HG03432 (cell line): ENCODE measurements at regions not wholly inside any gene's neighbourhood (a gene's known extent, or its start where the extent isn't known, plus 50 kb on each side); places are given as distances from the start of the nearest gene placed in this dataset.

Experiments used
- ATAC-seq: cut with Tn5 transposase; IDR thresholded peaks from one replicate; pipeline ENCODE4 v1.9.1; 2021; ENCODE audit warnings: mild to moderate bottlenecking, moderate library complexity; ENCODE audit not compliant: unreplicated experiment

DNA sequence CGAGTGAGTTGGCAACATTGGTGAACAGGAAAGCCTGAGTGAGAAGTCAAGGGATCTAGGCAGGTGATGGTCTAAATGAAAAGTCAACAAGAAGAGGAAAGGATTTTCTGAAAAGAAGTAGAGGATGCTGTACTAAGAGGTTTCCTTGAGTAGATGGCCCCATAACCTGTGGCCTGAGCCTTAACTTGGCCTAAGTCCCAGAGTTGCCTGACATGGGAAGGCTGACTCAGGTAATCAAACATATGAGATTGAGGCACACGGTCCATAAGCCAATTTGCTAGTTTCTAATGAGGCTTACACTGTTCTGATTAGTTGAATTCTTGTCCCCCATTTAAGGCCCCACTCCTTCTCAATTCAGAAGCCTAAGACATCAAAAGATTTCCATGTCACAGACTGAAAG lies 262.5 kb upstream of the LMCD1 start:
- ATAC-seq: no peak

DNA sequence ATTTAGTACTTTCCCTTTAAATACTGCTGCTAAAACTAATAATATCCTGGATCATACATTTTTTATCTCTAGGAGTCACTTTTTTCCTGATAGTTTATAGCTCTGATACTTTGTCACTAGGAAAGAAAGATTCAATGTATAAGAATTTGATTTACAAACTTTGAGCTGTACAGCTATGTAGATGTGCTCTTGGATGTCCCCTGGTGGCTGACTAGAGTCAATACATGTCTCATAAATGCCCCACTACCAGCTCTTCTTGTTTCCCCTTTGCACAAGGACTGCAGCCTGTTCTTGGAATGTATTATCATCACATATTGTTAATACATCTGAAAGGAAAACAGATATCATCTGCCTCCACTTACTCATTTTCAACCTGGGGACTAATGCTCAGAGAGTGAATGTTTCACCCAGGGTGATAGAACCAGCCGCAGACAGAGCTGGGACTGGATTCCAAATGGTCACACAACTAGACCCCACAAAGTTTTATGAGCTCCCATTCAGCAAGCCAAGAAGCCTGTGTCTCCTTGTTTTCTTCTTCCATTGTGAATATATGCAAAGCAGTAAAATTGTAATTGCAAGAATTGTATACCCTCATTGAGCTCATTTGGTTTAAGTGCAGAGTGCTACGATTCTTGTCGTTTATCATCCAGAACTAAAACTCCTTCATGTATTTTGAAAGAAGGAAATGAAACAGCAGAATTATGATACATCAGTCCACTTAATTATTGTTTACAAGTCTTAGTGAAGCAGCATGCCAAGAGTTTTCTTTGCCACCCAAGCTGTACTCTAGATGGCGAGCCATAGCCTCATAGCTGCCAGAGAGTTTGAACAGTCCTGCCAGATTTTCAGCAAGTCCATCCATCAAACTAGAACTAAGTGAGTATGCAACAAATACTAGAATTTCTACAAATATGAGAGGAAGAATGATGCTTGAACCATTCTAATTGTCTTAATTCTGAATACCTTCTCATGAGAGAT lies 261.6 kb upstream of the LMCD1 start:
- peak; percentile 97 for ATAC-seq

DNA sequence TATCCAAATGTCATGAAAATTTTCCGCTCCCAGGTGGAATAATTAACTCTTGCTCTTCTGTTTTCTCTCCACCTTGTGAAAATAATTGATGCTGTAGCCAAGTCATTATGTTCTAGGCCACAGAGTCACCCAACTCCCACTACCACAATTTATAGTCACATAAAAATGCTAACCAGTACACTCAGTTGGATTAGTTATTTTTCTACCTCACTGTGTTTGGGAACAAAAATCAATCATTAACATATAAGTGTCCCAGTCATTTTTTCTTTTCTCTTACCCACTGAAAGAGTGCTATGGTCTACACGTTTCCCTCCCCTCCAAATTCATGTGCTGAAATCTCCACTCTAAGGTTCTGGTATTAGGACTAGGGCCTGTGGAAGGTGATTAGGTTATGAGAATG lies 255.6 kb upstream of the LMCD1 start:
- no peak for ATAC-seq

DNA sequence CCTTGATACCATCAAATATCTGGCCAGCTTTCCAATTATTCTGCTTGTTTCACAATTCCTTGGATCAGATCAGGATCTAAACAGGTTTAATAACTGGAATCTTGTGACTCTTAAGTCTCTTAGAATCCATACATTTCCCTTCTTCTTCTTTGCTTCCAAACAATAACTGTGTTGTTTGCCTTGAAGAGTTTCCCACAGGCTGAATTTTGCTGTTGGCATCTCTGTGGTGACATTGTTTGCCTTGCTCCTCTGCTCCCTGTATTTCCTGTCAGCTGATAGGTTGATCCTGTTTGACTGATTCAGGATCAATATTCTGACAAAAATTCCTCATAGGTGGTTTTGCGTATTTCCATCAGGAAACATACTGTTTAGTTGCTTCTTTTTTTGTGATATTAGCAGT lies 248.4 kb upstream of the LMCD1 start:
- ATAC-seq: no peak

DNA sequence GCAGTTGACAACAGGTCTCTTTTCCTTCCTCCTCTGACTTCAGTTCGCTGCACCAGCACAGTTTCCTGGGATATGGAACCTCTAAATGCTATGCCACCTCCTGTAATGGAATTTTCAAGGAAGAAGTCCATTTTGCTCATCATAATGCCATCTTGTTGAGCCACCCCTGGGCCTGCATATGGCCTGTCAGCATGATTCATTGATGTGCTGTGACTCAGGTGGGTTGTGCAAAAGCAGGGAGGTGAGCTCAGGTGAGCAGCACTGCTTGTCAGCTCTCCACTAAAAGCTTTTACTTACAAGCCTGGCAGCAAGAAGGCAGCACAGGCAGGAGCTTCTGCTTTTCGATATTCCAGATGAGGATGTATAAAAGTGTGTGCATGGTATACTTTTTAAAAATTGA lies 247.1 kb upstream of the LMCD1 start:
- no peak for ATAC-seq

DNA sequence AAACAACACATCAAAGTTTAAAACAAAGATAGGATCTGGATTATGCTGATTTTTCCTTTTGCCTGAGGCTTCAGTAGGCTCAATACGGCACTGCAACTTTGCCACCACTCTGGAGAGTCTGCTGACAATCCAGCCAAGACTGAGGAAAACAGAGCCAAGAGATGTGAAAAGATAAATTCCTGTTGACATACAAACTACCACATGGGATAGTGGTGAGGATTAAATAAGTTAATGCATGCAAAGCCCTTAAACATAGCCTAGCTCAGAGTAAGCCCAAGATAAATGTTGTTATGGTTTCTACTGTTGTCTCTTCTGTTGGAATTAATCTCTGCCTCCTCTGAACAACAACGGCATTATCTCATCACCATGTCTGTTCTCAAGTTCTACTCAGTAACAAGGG lies 245.9 kb upstream of the LMCD1 start:
- ATAC-seq: no peak

DNA sequence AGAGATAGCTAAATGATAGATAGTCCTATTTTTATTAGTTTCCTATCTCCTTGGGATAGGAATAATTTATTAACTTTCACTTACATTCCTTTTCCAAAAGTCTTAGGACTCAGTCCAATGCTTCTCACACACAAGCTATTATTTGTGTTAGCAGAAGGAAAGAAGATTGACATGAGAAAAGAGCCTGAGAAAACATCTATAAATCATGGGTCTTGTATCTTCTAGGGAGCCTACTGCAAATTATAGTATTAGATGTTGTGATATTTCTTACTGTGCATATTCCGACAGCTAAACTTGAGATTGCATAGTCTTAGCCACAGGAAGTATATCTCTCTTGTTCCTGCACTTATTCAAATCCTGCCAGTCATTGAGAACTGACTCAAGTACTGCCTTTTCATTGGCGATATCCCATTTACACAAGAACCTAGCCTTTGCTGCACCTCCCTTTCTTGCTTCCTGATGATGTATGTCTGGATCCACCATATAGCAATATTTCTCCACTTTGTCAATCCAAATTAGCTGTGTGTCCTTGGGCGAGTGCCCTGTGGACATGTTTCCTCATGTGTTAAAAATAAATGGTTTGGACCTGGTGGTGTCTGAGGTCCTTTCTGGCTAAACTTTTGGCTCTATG lies 245.1 kb upstream of the LMCD1 start:
- no peak for ATAC-seq

DNA sequence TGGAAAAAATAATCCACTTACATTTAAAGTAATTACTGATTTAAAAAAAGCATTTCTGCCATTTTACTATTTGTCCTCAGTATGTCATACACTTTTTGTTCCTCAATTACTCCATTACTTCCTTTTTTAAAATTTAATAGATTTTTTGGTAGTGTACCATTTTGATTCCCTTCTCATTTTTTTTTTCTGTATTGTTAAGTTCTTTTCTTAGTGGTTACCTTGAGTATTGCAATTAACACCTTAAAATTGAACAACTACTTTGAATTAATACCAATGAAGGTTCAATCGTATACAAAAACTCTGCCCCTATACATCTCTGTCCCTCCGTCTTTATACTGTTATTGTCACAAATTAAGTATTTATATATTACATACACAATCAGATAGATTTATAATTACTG lies 240.6 kb upstream of the LMCD1 start:
- ATAC-seq: no peak

DNA sequence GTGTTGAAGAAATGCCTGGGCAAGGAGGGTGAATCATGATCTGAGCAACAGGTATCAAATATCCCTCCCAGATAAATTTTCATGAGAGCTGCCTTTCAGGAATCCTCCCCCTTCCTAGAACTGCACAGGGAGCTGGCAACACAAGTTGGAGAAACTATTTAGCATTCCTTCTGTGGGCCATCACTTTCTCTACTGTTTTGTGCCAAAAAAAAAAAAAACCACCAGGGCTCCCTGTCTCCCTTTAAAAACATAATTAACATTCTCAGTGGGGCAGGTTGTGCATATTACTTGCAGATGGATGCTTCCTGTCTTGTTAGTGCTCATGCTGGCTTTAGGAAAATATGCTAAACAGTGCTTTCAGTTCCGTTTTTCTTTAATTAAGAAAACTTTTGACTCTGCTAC lies 234.9 kb upstream of the LMCD1 start:
- ATAC-seq: no peak

DNA sequence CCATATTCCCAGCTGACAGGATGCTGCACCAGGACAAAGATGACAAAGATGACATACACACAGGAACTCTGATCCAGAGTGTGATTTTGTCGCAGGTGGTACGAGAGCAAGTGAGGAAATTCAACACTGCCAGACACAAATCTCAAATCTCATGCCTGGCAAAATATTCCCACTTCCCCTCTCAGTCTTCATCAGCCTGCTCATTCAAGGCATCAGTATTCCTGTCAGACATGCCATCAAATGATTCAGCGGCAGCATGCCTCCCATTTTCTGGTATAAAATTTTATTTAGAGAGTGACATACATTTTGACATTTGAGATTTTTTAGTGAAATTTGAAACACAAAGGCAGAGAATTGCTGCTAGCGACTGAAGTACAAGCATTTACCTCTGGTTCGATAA lies 228.1 kb upstream of the LMCD1 start:
- no peak for ATAC-seq

DNA sequence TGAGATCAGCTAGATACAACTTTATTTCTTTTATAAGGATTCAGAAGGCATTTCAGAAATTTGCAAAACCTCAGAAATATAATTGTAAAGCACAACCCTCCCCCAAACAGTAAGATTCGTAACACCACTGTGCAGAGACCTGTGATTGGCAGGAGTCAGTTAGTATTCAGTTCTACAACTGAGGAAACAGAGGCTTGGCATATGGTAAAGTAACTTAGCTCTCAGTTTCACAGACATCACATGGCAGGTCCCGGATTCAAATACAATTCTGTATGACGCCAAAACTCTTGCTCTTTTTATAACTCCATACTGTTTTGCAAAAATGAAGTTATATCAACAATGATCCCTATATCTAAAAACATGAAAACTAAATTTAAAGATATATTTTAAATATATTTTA lies 225.6 kb upstream of the LMCD1 start:
- no peak for ATAC-seq

DNA sequence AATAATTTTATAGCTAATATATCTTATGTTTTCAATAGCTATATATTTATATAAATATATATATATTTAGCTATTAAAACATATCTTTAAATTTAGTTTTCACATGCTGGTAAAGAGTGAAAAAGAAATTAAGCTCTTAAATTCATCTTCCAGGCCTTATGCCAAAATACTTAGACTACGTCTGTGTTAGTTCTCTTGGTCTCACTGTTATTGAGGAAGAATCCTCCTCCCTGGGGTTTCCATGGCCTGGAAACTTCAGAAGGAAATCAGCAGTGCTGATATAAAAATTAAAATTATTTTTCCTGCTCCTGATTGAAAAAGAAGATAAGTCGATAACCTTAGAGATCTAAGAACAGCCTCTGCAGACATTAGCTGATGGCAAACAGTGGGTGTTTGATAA lies 225.1 kb upstream of the LMCD1 start:
- no peak for ATAC-seq

DNA sequence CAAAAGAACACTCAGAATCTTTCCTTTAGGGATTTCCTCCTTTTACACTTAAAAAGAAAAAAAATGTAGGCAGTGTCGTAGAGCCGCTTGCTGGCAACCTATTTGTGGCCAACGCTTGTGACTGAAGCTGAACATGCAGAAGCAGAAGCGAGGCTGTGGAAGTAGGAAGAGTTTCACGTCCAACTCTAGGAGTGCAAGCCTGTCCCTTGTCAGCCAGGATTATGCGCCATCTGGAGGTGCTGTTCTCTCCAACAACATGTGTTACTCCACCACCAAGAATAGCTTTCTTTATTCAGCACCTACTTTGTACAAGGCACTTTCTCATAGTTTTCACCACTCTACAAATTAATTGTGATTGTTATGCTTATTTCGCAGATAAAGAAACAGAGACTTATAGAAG lies 223.2 kb upstream of the LMCD1 start:
- ATAC-seq: no peak

DNA sequence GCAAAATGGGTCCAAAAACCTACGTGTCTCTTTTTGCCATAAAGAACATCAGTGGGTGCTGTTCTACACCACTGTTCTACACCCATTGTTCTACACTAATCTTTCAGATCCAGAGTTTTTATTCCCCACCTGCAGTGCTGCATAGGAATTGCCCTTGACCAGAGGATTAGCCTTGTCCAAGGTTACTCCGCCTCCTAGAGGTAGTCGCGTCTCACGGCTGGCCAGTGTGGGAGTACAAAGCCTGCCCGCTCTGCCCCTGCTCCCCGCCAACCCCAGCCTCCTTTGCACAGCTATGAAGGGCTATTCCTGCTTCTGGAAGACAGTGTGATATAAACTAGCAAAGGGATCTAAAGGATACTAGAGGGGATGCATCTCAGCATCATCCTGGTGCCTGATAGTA lies 222.1 kb upstream of the LMCD1 start:
- no peak for ATAC-seq

DNA sequence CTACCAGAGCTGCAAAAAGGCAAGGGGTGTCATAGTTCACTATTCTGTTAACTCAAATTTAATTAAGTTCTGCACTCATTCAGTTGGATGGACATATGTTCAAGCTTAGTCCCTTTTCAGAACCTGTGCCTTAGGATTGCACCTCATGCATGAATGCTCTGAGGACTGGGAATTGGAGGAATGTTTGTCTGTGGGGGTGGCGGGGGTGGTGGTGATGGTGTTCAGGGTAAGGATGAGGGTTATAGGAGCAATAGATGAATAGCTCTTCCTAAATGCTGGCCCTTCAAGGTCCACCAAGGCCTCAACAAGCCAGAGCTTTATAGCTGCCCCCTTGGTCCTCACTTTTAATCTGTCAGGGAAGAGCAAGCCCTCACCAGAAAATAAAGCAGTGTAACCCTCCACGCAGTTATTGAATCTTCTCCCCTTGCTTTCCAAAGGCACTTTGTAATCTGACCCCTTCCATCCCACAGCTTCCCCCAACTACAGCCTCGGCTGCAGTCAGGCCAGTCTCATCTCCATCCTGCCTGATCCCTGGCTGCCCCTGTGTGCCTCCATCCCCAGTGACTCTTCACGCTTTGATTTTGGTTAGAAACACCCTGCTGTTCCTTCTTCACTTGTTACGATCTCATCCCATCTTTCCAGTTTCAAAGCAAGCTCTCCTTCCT lies 221.6 kb upstream of the LMCD1 start:
- ATAC-seq: no peak

DNA sequence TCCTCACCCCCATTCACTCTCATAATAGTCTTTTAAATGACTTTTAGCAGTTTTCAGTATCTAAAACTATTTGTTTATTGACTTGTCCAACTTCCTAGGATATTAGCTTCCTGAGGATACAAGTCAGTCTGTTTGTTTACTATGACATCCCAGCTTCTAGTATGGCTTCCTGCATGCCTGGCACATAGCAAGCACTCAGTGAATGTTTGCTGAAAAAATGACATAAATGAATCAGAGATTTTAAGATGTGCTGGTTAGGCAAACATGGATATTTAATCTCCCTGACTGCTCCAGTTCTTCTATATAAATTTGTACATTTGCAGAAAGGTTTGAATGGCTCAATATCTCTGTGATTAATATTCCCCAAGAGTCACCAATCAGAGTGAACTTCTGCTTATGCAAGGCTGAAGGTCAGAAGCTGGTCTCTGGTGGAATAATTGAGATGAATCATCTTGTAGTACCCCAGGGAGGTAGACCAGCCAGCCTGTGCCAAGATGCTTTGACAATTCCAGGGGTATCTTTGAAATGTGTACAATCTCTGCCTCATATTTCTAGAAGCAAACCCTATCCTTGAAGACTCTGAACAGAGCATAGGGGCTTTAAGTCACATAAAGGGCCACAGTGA lies 219.0 kb upstream of the LMCD1 start:
- no peak for ATAC-seq

DNA sequence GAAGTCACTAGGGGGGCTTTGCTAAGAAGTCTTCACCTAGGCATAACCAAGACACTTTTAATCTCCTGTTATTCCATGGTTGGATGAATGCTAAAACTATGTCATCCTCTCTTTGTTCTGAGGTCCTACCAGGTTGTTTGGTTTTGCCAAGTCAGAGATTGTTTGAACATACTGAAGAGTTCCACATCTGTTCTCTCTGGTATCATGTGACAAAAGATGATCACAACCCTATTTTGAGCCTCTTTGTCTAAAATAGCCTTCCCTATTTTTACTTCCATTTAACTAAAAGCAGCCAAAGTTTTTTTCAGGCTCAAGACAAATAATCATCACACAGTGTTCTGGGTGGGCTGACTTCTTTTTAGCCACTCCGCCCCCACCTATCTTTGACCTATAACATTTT lies 218.4 kb upstream of the LMCD1 start:
- no peak for ATAC-seq

DNA sequence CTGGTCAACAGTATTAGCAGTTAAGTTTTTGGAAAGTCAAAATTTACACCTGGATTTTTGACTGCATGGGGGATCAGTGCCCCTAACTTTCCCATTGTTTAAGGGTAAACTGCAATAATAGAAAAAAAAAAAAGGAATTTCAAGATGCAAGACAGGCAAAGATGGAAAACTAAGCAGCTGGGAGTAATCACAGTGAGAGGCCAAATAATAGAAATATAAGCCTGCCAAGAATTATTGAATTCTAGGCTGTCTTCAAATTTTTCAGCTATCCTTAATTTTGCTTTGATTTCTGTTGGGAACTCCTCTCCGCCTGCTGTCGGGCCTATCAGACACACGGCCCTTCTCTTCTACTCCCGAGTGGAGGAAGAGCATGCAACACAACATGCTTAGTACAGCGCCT lies 215.5 kb upstream of the LMCD1 start:
- no peak for ATAC-seq

DNA sequence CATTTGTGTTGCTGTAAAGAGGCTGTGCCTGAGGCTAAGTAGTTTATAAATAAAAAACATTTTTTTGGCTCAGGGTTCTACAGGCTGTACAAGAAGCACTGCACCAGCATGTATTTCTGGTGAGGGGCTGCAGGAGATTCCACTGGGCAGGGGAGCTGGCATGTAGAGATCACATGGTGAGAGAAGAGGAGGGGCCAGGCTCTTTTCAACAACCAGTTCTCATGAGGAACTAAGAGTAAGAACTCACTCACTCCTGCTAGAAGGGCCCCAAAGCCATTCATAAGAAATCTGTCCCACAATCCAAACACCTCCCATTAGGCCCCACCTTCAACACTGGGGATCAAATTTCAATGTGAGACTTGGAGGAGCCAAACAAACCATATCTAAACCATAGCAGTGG lies 214.9 kb upstream of the LMCD1 start:
- ATAC-seq: no peak

DNA sequence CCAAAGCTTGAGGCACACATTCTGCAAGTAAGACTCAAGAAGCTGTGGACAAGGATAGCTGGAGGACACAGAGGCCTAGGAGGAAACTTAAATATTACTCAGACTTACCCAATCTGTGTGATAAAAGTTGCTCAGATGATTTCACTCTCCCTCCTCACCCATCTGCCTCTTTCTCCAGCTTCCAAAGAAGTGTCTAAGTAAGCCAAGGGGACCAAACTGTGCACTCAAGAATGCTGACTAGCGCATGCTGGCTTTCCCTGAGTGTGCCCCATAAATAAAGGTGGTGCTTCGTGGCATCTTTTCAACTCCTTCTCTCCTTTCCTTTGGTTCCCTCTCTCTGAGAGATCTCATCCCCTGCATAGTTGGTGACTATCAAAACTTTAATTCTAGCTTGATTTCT lies 211.0 kb upstream of the LMCD1 start:
- ATAC-seq: no peak

DNA sequence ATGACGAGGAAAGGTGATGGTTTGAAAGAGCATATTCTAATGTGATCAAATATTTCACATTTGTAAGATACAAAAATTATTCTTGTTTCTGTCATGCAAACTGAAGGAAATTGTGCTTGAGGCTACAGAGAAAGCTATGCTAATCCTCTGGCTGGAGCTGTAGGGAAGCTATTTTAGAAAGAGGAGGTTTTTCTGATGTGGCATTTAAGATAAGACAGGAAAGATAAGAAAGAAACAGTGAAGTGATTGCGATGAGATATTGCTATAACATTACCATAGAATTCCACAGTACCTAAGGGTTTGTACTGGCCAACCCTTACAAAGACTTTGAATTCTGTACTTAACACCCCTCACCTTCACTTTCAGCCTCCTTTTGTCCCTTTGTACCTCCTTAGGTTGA lies 205.2 kb upstream of the LMCD1 start:
- ATAC-seq: no peak
